ENCODE measurements at regions not wholly inside any gene's neighbourhood (a gene's known extent, or its start where the extent isn't known, plus 50 kb on each side); places are given as distances from the start of the nearest gene placed in this dataset.

- CTCF ChIA-PET, result no interaction called here
These were observed 161.1 kb upstream of the CHST15 start for GRCh38 chr10:124254490-124254889.

GRCh38 chr10:124253006-124253405 lies 159.6 kb upstream of the CHST15 start:
- no peak for DNase-seq (ENCODE audit: low read depth, low spot score)
- TF ChIP-seq CTCF (IDR thresholded peaks at IDR 0.05; ENCODE audit: insufficient read depth, low read length, missing control alignments), result no peak
- no peak overlapping the region for H3K4me3 ChIP-seq (ENCODE audit: low read depth, low read length)
- POLR2A ChIA-PET, result no interaction called here
- CTCF ChIA-PET, result interaction anchor here (1.5 kb wide), 1 partner anchor 138 kb away, joined by 3 read pairs; no protein-coding TSS in a partner anchor

More at GRCh38 chr10:124254490-124254889, 161.1 kb upstream of the CHST15 start:
- DNase-seq (ENCODE audit: low read depth, low spot score), result no peak
- POLR2A ChIA-PET, result no interaction called here
- no peak for TF ChIP-seq CTCF (IDR thresholded peaks at IDR 0.05; ENCODE audit: insufficient read depth, low read length, missing control alignments)
- H3K4me3 ChIP-seq (ENCODE audit: low read depth, low read length), result no peak overlapping the region

GRCh38 chr10:124252097-124252715 lies 158.8 kb upstream of the CHST15 start:
- DNase-seq (ENCODE audit: low read depth, low spot score), result no peak
- H3K4me3 ChIP-seq (ENCODE audit: low read depth, low read length), result no peak overlapping the region
- no peak for TF ChIP-seq CTCF (IDR thresholded peaks at IDR 0.05; ENCODE audit: insufficient read depth, low read length, missing control alignments)
- ChIA-PET CTCF (interaction anchor here (1.5 kb wide), 1 partner anchor 138 kb away, joined by 3 read pairs; no protein-coding TSS in a partner anchor), POLR2A (no interaction called here)

GRCh38 chr10:124251317-124252065 lies 158.1 kb upstream of the CHST15 start:
- H3K4me3 ChIP-seq (ENCODE audit: low read depth, low read length), result no peak overlapping the region
- ChIA-PET POLR2A (no interaction called here), CTCF (no interaction called here)
- no peak for DNase-seq (ENCODE audit: low read depth, low spot score)
- no peak for TF ChIP-seq CTCF (IDR thresholded peaks at IDR 0.05; ENCODE audit: insufficient read depth, low read length, missing control alignments)

- ChIA-PET POLR2A (no interaction called here), CTCF (no interaction called here)
- DNase-seq (ENCODE audit: low read depth, low spot score), result no peak
These were observed 157.1 kb upstream of the CHST15 start for GRCh38 chr10:124250506-124250905.

More at GRCh38 chr10:124250506-124250905, 157.1 kb upstream of the CHST15 start:
- H3K4me3 ChIP-seq (ENCODE audit: low read depth, low read length), result no peak overlapping the region
- no peak for TF ChIP-seq CTCF (IDR thresholded peaks at IDR 0.05; ENCODE audit: insufficient read depth, low read length, missing control alignments)

All from AG04449 (cell line).